ENCODE measurements at regions not wholly inside any gene's neighbourhood (a gene's known extent, or its start where the extent isn't known, plus 50 kb on each side); places are given as distances from the start of the nearest gene placed in this dataset.

DNA sequence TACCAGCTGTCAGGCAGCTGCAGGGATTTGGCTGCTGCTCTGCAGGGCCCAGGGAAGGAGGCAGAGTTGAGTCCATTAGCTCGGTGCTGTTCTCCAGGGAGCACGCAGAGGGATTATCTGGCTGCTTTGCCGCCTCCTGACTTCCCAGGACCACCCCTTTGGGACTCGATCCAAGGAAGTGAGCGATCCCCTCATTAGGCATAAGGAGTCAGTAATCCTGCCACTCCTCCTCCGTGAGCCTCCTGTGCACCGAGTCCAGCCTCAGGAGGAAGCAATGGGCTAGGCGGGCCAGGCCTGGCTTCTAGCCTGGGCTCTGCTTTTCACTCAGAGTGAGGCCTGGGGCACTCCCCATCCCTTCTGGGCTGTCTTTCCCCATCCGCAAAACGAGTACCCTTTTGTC lies 417.9 kb downstream of the RPS24 start:
- TF ChIP-seq, protein P1, sequence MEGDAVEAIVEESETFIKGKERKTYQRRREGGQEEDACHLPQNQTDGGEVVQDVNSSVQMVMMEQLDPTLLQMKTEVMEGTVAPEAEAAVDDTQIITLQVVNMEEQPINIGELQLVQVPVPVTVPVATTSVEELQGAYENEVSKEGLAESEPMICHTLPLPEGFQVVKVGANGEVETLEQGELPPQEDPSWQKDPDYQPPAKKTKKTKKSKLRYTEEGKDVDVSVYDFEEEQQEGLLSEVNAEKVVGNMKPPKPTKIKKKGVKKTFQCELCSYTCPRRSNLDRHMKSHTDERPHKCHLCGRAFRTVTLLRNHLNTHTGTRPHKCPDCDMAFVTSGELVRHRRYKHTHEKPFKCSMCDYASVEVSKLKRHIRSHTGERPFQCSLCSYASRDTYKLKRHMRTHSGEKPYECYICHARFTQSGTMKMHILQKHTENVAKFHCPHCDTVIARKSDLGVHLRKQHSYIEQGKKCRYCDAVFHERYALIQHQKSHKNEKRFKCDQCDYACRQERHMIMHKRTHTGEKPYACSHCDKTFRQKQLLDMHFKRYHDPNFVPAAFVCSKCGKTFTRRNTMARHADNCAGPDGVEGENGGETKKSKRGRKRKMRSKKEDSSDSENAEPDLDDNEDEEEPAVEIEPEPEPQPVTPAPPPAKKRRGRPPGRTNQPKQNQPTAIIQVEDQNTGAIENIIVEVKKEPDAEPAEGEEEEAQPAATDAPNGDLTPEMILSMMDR (conservative IDR thresholded peaks at IDR 0.05; ENCODE audit: low read depth, low read length) = 0 out of 2 replicates have a peak, but pooled peaks have one; percentile 12
- TF ChIP-seq EZH2 (IDR thresholded peaks at IDR 0.05; ENCODE audit: borderline replicate concordance, low read depth, low read length, poor library complexity, severe bottlenecking) = no peak
